MM.1S (cell line): ENCODE measurements at regions not wholly inside any gene's neighbourhood (a gene's known extent, or its start where the extent isn't known, plus 50 kb on each side); places are given as distances from the start of the nearest gene placed in this dataset.

Experiments used
- DNase-seq: peaks from one replicate; pipeline ENCODE4 v3.0.0-alpha.2; 2015
- H2AFZ ChIP-seq: fragments of 300-600 bp; sonication (generic); 2 replicates; pipeline ENCODE4 v1.6.0; 2016; ENCODE audit warnings: antibody characterized with exemption, low read length
- H3F3A ChIP-seq: fragments of 300-600 bp; sonication (generic); 2 replicates; pipeline ENCODE4 v1.6.1; 2016; ENCODE audit warnings: mild to moderate bottlenecking, antibody characterized with exemption, low read length, moderate library complexity, mixed read lengths; ENCODE audit not compliant: insufficient read depth
- H3K27ac ChIP-seq: fragments of 300-600 bp; sonication (generic); 2 replicates; pipeline ENCODE4 v1.5.1; 2016; ENCODE audit warnings: mild to moderate bottlenecking, low read length
- H3K27me3 ChIP-seq: fragments of 300-600 bp; sonication (generic); replicated peaks from 2 replicates; pipeline ENCODE4 v1.6.0; 2016; ENCODE audit warnings: low read length; ENCODE audit not compliant: insufficient read depth
- H3K36me3 ChIP-seq: fragments of 300-600 bp; sonication (generic); replicated peaks from 2 replicates; pipeline ENCODE4 v1.6.1; 2016; ENCODE audit warnings: mild to moderate bottlenecking, low read length, mixed read lengths; ENCODE audit not compliant: insufficient read depth
- H3K4me1 ChIP-seq: fragments of 300-600 bp; sonication (generic); 2 replicates; pipeline ENCODE4 v1.6.1; 2016; ENCODE audit warnings: low read length, mixed read lengths
- H3K4me2 ChIP-seq: fragments of 300-600 bp; sonication (generic); 2 replicates; pipeline ENCODE4 v1.6.0; 2016; ENCODE audit warnings: low read depth, low read length
- H3K4me3 ChIP-seq: fragments of 300-600 bp; sonication (generic); 2 replicates; pipeline ENCODE4 v1.5.1; 2016; ENCODE audit warnings: low read length, mixed read lengths
- H3K79me2 ChIP-seq: fragments of 300-600 bp; sonication (generic); 2 replicates; pipeline ENCODE4 v1.6.1; 2016; ENCODE audit warnings: mixed run types, low read length, mixed read lengths
- H3K9ac ChIP-seq: fragments of 300-600 bp; sonication (generic); 2 replicates; pipeline ENCODE4 v1.6.1; 2016; ENCODE audit warnings: low read length, mixed read lengths
- H3K9me2 ChIP-seq: fragments of 300-600 bp; sonication (generic); replicated peaks from 2 replicates; pipeline ENCODE4 v1.6.1; 2016; ENCODE audit warnings: mild to moderate bottlenecking, low read length, mixed read lengths; ENCODE audit not compliant: insufficient read depth
- H3K9me3 ChIP-seq: fragments of 300-600 bp; sonication (generic); replicated peaks from 2 replicates; pipeline ENCODE4 v1.6.1; 2016; ENCODE audit warnings: mild to moderate bottlenecking, low read length, mixed read lengths; ENCODE audit not compliant: insufficient read depth
- H4K20me1 ChIP-seq: fragments of 300-600 bp; sonication (generic); 2 replicates; pipeline ENCODE4 v1.6.1; 2016; ENCODE audit warnings: mild to moderate bottlenecking, low read length, moderate library complexity, mixed read lengths; ENCODE audit not compliant: insufficient read depth
- CTCF ChIP-seq: fragments of 300-600 bp; sonication (generic); IDR thresholded peaks from 2 replicates; pipeline ENCODE4 v1.5.1; 2016; ENCODE audit warnings: antibody characterized with exemption, low read length, mixed read lengths
- EZH2 ChIP-seq: fragments of 300-600 bp; sonication (generic); optimal IDR thresholded peaks from 2 replicates; pipeline ENCODE3; 2017; ENCODE audit warnings: low read depth, mild to moderate bottlenecking, antibody characterized with exemption, low read length, mixed read lengths
- EZH2phosphoT487 ChIP-seq: fragments of 300-600 bp; sonication (generic); IDR thresholded peaks from 2 replicates; pipeline ENCODE4 v1.6.1; 2018; ENCODE audit warnings: antibody characterized with exemption, low read length

GRCh38 chr9:1256178-1256577, 206.0 kb downstream of the DMRT2 start:
- Histone ChIP-seq H3F3A (no peaks in the 10 kb centered on the region), H2AFZ (no peak overlapping the region), H3K27me3 (no peaks in the 10 kb centered on the region), H3K9ac (no peak overlapping the region), H3K27ac (no peak overlapping the region), H3K9me3 (no peaks in the 10 kb centered on the region), H4K20me1 (no peaks in the 10 kb centered on the region), H3K4me3 (no peak overlapping the region), H3K4me1 (no peaks in the 10 kb centered on the region), H3K9me2 (no peaks in the 10 kb centered on the region), H3K4me2 (no peak overlapping the region), H3K79me2 (no peaks in the 10 kb centered on the region), H3K36me3 (no peaks in the 10 kb centered on the region)
- no peak for DNase-seq
- TF ChIP-seq CTCF (no peak), EZH2 (no peak), EZH2phosphoT487 (no peak)

- Histone ChIP-seq H3K9me3 (no peaks in the 10 kb centered on the region), H2AFZ (no peak overlapping the region), H3K9me2 (no peaks in the 10 kb centered on the region), H3K27me3 (no peaks in the 10 kb centered on the region), H4K20me1 (no peaks in the 10 kb centered on the region), H3K36me3 (no peaks in the 10 kb centered on the region), H3F3A (no peaks in the 10 kb centered on the region), H3K9ac (no peak overlapping the region), H3K4me2 (no peak overlapping the region), H3K4me1 (no peaks in the 10 kb centered on the region), H3K4me3 (no peak overlapping the region), H3K79me2 (no peaks in the 10 kb centered on the region), H3K27ac (no peak overlapping the region)
- no peak for DNase-seq
- TF ChIP-seq EZH2 = no peak
- TF ChIP-seq CTCF = no peak
- no peak for TF ChIP-seq EZH2phosphoT487
Observed at GRCh38 chr9:1261266-1261665, 211.1 kb downstream of the DMRT2 start.

GRCh38 chr9:1261879-1262766, 212.0 kb downstream of the DMRT2 start:
- no peak overlapping the region for H3K9ac ChIP-seq
- H3K36me3 ChIP-seq = no peaks in the 10 kb centered on the region
- no peak overlapping the region for H3K4me2 ChIP-seq
- DNase-seq = no peak
- no peak overlapping the region for H3K27ac ChIP-seq
- H3K9me2 ChIP-seq = no peaks in the 10 kb centered on the region
- H3K4me1 ChIP-seq = no peaks in the 10 kb centered on the region
- no peak overlapping the region for H2AFZ ChIP-seq
- TF ChIP-seq EZH2 = no peak
- no peak for TF ChIP-seq CTCF
- no peak for TF ChIP-seq EZH2phosphoT487
- H3K79me2 ChIP-seq = no peaks in the 10 kb centered on the region
- no peaks in the 10 kb centered on the region for H3K9me3 ChIP-seq
- H3K4me3 ChIP-seq = no peak overlapping the region
- H3K27me3 ChIP-seq = no peaks in the 10 kb centered on the region
- no peaks in the 10 kb centered on the region for H4K20me1 ChIP-seq
- no peaks in the 10 kb centered on the region for H3F3A ChIP-seq
